ENCODE measurements at regions not wholly inside any gene's neighbourhood (a gene's known extent, or its start where the extent isn't known, plus 50 kb on each side); places are given as distances from the start of the nearest gene placed in this dataset.
"Not testable (repeated sequence)": the region's sequence is repeated elsewhere in the genome, so short reads cannot be mapped to it uniquely, and the experiment has no call there.

DNA sequence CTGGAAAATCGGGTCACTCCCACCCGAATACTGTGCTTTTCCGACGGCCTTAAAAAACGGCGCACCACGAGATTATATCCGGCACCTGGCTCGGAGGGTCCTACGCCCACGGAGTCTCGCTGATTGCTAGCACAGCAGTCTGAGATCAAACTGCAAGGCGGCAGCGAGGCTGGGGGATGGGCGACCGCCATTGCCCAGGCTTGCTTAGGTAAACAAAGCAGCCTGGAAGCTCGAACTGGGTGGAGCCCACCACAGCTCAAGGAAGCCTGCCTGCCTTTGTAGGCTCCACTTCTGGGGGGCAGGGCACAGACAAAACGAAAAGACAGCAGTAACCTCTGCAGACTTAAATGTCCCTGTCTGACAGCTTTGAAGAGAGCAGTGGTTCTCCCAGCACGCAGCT, 132.5 kb upstream of the TLE4 start:
- not testable (repeated sequence) for DNase-seq (ENCODE audit: low read depth in 2 of 2)

DNA sequence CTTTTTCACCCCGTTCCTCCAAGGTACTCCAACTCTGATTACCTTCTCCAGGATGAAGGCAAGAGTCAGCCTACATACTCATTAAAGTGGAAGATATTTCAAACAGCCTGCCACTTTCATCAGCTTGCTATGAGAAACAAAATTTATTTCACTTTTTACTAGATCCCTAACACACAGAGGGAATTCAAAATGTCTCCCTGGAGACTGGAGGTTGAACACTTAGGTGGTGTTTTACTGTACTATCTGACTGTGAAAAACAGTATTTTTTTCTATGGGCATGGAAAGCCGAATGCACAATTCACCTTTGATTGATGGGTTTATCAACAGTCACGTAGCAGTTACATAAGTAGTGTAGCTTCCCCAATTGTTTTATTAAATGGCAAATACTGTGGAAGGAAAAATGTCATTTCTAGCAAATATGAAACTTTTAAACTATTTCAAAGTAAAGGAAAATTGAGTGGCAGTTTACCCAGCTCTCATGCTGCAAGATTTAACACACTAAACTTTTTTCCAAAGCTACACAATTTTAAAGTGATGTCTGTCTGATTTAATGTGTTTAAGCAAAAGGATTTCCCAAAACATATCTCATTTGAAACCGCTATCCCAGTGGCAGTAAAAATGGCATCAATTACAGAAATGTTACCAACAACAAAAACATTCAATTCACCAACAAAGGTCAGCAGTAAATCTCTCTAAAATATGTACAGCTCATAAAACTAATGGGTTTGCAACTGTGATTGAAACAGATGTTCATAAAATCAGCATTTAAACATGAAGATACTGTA, 125.0 kb upstream of the TLE4 start:
- no peak for DNase-seq (ENCODE audit: low read depth in 2 of 2)

DNA sequence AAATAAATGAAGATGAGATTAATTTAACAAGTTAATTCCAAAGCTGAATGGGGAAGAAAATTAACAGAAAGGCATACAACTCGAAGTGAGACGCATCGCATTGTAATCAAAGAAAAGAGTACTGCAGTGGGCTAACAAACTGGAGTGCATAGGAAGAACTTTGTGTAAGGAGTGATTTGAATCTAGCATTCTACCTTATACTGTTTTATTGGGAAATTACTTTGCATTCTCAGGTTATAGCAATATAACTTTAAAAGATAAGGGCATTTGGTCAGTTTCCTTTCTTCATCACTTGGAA, 124.5 kb upstream of the TLE4 start:
- DNase-seq (ENCODE audit: low read depth in 2 of 2), result no peak

DNA sequence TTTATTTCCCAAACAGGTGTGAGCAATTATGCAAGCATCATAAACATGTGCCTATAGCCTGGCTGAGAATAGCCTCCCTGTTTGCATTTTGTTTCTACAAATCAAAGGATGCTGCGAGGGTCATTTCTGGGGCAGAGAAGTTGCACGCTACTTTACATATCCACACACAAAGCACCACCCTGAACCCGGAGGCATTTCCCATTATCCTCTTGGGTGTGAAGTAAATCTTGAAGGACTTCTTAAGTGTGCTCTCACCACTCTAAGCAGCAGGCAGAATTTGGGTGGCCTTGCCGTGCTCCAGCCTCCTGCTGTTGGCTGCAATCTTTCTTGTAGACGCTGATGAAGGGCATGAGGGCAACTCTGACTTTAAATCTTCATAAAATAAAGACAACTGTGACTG, 124.0 kb upstream of the TLE4 start:
- no peak for DNase-seq (ENCODE audit: low read depth in 2 of 2)

DNA sequence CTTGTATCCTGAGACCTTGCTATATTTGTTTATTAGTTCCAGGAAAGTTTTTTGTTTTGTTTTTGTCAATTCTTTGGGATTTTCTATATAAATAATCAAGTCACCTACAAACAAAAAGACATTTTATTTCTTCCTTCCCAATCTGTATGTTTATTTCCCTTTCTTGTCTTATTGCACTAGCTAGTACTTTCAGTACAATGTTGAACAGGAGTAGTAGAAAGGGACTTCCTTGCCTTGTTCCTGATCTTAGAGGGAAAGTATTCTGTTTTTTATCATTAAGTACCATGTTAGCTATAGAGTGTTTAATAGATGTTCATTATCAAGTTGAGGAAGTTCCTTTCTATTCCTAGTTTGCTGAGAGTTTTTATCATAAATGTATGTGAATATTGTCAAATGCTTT, 119.5 kb upstream of the TLE4 start:
- DNase-seq (ENCODE audit: low read depth in 2 of 2), result no peak

DNA sequence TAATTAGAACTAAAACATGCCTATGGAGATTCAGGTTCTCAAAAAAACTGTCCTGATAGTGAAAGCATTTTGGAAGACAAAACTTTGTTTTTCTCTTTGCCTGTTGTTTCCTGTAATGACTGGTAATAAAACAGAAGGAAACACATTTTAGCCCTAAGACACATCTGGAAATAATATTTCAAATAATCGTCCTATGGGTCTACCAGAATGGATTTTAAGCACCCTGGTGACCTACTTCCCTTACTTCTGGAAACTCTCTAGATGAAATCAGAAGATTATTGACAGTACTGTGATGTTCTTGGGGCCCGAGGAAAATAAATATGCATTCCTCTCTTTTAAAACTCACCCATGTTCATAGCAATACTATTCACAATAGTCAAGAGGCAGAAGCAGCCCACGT, 110.1 kb upstream of the TLE4 start:
- DNase-seq (ENCODE audit: low read depth in 2 of 2), result no peak

DNA sequence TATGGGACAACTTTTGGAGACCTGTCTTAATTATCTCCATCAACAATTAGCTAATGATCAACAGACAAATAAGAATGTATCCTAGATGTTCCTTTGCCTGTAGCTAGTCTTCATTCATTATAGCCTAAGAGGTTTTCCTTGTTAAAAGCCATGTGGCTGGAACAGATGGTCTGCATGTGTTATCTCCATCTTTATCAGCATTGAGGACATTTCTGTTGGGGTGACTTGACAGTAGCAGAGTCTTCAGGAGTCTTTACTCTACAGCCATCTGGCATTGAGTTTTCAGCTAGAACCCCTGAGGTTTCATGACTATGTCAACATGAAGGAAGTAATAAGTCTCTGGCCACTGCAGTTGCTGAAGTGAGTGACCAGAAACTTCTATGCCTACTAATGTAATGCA, 106.6 kb upstream of the TLE4 start:
- no peak for DNase-seq (ENCODE audit: low read depth in 2 of 2)

DNA sequence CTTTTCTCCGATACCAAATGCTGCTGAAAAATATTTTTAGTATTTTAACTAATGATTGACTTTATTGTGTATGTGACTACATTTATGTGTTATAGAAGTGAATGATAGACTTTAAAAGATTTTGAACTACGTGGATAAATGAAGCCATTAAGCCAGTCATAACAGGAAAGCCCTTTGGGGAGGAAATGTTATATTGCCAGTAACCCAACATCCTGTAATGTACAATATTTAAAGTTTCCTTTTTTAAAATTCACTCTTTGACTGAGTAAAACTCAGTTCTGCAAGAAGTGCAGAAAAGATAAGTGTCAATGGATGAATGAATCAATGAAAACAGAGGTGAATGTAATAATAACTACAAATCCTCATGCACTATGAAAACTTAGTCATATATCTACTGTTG, 102.6 kb upstream of the TLE4 start:
- no peak for DNase-seq (ENCODE audit: low read depth in 2 of 2)

DNA sequence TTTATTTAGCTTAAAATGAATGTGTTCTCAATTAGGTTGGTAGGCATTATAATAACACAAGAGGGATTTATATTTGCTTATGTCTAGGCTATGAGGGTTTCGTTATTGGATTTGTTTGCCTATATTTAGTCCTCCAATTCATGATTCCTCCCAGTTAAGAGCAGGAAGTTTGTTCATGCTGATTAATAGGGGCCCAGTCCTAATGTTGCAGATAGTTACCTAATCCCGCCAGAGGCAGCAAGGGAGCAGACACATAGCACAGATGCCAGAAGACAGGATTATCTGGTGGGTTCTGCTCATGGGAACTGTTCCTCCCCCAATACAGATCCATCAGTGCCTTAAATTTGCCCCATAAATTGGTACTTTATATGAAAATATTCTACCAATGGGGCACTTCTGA, 100.8 kb upstream of the TLE4 start:
- DNase-seq (ENCODE audit: low read depth in 2 of 2), result no peak

DNA sequence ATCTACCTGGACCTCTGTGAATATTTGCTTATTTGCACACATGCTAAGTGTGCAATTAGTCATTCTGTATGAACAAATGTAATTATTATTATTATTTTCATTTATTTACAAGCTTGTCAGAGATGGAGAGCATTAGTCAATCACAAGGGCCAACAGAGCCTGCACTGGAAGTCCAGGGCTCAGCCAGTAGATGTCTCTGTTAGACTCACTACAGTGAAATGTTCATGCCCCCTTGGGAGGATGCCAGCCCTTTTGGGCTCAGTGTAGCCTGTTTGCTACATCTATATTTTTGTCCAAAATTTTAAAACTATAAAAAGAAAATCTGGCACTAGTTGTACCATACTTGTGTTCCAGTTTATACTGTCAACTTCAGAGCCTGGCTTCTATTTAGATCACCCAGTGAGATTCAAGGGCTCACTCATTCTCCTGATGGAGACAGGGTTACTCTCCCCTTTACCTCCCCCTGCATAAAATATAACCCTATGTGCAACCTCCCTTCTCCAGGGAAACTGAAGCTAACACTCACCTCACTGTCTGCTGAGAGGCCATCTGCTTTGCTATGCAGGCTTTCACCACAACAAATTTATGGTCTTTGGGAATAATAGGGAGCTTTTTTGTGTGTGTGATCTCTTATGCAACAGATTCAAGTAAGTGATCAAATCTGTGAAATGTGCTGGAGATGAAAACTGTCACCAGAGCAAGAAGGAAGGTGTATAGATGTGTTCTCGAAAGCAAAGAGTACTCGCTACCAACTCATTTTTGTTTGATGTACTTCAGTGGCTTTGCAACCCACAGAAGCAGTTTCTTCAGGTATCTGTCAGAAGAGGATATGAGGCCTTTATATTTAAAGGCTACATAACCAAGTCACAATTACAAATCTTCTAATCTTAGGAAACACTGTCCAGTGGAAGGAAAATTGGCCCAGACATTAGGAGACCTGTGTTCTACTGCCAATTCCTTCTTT, 99.9 kb upstream of the TLE4 start:
- DNase-seq (ENCODE audit: low read depth in 2 of 2), result no peak

DNA sequence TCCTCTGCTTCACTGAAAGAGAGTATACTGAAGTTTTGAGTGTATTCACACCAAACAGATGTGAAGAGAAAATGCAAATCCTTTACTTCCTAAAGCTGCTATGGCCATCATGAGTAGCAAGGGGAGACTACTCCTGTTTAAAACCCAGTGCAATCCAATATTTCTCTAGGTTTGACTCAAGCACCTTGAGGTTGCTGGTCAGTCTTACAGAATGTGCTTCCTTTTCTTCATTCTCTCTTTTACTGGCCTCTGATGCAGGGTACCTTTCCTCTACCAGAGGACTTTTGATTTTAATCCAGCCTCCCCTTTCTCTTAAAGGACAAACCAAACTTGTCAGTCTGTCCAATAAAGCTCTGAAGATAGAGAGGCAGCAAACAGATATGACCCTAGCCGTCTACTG, 98.1 kb upstream of the TLE4 start:
- no peak for DNase-seq (ENCODE audit: low read depth in 2 of 2)

DNA sequence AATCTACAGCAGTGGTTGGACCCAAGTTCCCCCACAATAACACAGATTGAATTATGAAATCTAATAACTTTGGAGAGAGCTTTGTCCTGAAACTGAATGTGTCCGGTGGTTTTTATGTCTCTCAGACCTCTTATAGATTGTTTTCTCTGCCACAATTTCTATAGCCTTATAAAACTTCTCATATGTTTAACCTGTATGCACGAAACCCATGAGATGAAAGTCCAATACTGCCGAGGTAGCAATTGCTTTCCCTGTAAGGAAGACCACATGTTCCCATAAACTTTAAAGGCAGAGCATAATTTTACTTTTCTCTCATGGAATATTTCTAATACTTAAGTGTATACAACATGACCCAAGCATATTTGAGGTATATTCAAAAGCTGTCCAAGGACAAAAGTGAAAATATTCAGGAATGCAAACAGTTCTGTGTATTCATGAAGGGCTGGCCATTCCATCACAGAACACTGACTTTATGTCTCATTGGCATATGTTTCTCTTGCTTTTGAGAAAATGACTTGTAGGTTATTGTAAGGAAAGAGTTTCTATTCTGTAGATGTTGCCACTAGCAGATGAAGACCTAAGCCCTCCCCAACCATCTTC, 94.4 kb upstream of the TLE4 start:
- no peak for DNase-seq (ENCODE audit: low read depth in 2 of 2)

DNA sequence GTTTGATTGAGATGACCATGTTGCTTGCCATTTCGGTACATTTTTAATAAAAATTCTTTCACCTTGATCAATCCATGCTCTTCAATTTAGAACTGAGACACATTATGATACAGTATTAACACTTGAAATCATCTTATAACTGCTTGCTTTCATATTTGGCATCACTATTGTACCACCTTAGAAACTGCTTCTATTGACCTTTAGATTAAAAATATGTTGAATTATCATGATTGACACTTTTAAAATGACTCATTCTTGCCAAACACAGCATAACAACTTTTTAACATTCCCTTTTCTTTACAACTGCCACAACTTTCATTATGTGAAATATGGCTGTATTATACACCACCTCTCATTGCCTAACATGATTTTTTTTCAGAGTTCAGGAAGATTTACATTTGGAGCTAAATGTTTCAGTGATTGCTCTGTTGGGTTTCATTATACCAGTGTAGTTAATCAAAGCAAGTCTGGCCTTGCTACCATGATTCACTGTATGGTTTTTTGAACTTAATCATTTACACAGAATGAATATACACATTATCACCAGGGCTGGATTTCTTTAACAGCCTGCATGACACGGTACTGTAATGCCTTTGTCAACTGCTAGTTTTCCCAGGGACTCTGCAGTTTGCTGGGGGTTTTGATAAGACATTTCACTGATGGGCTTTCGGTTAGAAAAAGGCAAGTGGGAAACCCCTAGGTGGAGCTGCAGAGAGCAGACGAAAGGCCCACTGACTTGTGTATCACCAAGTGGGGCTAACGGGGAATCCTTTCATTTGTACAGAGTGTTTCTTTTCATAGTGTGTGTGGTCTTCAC, 93.6 kb upstream of the TLE4 start:
- no peak for DNase-seq (ENCODE audit: low read depth in 2 of 2)

DNA sequence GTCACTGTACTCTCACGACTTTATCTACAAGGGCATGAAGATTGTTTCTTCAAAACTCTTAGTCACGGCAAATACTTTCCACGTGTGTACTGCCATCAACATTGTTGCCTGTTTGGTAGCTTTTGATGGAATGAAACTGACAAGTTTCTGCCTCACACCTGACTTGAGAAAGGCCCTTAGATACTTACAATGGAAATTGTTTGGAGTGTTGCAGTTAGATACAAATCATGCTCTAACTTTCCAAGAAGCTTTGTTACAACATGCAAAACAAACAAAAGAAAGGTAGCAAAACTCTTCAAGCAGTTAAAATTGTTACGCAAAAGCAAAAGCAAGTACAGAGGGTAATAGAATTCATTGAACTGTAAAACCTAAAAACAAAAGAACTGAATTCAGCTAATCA, 91.1 kb upstream of the TLE4 start:
- no peak for DNase-seq (ENCODE audit: low read depth in 2 of 2)

DNA sequence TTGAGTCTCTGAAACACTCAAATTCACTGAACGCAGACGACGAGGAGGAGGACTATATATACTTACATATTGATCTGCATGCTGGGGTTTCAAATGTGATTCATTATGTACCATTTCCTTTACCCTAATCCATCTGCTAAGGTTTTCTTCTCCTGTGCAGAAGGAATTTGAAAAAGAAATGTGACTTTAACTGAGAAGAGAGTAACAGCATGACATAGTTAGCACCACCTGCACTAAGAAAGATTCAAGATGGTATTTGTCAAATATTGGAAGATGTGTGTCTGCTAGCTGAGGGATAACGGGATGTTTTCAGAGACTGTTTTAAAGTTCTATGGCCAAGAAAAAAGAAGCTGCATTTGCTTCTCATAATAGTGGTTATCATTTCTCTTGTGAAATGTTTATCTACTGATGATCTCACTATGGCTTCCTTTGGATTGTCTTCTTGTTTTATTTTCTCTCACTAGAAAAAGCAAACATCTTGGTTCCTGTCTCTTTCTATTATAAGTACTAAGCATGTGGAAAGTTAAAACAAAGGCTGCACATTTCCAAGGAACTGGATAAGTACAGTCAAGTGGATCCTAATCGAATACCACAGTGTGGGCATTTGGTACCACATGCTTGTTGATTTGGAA, 89.8 kb upstream of the TLE4 start:
- no peak for DNase-seq (ENCODE audit: low read depth in 2 of 2)

DNA sequence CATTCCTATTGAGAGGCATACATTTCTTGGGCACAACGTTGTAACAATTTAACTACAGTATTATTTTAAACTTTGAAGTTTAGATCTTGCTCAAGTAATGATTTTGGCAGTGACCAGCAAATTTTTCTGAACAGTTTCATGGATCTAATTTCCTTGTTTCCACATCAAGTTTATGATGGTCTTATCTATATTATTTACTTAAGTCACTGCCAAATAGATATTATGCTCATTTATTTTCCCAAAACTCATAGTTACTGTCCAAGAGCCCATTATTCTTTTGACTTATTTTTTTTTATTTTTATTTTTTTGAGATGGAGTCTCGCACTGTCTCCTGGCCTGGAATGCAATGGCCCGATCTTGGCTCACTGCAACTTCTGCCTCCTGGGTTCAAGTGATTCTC, 86.5 kb upstream of the TLE4 start:
- no peak for DNase-seq (ENCODE audit: low read depth in 2 of 2)

DNA sequence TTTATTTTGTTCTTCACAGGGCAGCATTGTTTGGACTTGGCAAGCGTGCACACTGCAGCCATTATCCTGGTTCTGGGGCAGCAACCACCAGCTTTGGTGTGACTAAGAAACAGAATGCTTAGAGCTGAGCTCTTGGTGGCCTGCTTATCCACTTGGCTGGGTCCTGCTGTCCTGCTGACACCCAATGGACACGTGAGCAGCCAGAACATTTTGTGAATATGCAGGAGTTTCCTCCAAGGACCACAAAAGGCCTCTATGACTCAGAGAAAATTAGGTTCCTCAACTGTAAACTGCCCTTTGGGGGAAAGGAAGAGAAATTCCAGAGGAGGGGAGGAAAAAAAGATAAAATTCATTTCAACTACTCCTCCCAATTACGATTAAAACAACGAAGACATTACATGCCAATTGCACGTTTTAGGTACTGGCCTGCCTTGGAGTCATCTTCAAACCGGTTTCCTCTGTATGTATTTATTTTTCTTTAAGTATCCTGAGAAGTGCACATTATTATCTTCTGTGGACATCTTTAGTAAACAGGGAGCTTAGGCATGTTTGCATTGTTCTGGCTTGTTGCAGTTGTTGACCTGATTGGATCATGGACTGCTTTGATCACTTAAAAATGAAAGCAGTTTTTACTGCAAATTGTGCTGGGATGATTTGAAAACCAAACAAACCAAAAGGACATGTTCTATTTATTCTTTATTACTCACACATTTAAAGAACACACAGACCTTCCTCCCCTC, 82.3 kb upstream of the TLE4 start:
- no peak for DNase-seq (ENCODE audit: low read depth in 2 of 2)

DNA sequence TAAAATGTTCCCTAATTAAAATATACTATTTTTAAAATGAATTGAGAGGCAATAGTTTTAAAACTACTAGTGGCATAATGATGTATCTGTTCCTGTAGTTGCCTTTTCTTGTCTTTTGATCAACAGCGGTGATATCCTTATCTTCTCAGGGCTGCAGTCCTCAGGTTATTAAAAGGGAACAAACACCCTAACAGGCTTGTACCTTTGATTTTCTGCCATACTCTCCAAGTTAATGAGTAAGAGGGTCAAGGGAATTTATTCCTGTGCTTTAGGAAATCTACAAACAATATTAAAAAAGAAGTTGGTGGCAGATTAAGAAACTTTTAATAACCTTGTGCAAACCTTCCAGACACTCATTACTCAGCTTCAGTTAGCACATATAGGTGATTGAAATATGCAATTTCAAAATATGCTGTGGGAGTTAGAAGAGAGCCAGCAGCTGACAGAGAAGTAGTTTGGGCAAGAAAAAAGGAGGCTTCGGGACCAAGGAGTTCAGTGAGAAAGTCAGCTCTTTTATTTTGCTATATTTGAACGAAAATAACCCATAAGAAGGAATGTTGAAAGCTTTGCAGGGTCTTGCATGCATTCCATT, 81.0 kb upstream of the TLE4 start:
- DNase-seq (ENCODE audit: low read depth in 2 of 2), result no peak

DNA sequence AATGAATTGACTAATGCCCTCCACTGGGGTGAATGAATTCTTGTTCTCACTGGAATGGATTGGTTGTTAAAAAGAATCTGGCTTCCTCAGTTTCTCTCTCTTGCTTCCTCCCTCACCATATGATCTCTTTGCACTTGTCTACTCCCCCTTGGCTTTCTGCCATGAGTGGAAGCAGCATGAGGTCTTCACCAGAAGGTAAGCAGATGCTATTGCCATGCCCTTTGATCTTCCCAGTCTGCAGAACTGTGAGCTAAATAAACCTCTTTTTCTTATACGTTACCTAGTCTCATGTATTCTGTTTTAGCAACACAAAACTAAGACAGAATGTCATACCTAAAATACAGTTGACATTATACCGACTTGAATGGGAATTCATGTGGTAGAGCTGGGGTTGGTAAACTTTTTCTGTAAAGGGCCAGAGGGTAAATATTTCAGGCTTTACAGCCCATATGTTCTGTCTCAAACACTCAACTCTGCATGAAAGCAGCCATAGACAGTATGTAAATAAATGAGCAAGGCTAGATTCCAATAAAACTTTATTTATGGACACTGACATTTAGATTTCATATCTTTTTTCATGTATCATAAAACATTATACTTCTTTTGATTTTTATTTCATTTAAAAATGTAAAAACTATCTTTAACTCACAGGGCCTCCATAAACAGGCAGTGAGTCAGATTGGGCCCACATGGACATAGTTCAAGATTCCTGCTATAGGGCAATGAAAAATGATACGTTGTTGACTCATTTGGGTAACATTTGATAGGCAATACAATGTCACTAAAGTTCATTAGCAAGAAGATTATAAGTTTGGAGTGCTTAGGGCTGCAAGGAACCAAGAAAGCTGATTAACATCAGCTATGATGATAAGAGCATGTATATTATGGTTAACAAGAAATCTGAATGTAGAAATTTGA, 79.4 kb upstream of the TLE4 start:
- DNase-seq (ENCODE audit: low read depth in 2 of 2), result no peak
